ENCODE measurements at regions not wholly inside any gene's neighbourhood (a gene's known extent, or its start where the extent isn't known, plus 50 kb on each side); places are given as distances from the start of the nearest gene placed in this dataset.

DNA sequence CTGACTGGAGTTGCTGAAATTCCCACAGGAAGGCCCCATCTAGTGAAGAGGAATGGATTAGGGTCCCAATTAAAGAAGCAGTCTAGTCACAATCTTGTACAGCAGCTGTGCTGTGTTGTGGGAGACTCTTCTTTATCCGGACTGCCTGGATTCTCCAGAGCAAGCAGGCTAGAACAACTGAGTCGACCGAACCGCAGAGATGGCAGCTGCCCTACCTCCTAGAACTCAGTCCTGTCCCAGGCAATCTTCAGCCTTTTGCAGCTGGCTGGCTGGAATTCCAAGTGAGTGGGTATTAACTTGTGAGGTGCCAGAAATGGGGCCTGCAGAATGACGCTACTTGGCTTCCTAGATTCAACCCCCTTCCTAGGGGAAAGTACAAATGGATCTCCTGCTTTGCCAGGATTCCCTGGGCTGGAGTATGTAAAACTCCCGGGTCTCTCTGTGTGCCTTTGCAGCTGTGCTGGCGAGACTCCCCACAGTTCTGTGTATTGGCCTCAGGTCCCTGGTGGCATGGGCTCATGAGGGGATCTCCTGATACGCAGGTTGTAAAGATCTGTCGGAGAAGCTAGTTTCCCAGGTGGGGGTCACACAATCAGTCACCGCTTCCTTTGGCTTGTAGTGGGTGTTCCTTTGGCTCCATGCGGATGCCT, 1952.6 kb upstream of the LRRTM1 start:
- Histone ChIP-seq H3K9me3 (peaks cover 0 to 5% of the 10 kb centered on the region in 2 donors), H3K27me3 (no peaks in the 10 kb centered on the region), H3K36me3 (no peaks in the 10 kb centered on the region), H3K4me1 (no peaks in the 10 kb centered on the region), H3K27ac (no peak overlapping the region), H3K4me3 (no peak overlapping the region)
- TF ChIP-seq POLR2A (IDR thresholded peaks at IDR 0.05), result no peak
- no peak for TF ChIP-seq POLR2AphosphoS5 (IDR thresholded peaks at IDR 0.05)
- TF ChIP-seq, protein P1, sequence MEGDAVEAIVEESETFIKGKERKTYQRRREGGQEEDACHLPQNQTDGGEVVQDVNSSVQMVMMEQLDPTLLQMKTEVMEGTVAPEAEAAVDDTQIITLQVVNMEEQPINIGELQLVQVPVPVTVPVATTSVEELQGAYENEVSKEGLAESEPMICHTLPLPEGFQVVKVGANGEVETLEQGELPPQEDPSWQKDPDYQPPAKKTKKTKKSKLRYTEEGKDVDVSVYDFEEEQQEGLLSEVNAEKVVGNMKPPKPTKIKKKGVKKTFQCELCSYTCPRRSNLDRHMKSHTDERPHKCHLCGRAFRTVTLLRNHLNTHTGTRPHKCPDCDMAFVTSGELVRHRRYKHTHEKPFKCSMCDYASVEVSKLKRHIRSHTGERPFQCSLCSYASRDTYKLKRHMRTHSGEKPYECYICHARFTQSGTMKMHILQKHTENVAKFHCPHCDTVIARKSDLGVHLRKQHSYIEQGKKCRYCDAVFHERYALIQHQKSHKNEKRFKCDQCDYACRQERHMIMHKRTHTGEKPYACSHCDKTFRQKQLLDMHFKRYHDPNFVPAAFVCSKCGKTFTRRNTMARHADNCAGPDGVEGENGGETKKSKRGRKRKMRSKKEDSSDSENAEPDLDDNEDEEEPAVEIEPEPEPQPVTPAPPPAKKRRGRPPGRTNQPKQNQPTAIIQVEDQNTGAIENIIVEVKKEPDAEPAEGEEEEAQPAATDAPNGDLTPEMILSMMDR (IDR thresholded peaks at IDR 0.05), result no peak
- intact Hi-C loops (cut with DNase I; ENCODE audit: low total_unique reads), result no loop called here
- no peak for DNase-seq (ENCODE audit: low spot score in 2 of 2)

DNA sequence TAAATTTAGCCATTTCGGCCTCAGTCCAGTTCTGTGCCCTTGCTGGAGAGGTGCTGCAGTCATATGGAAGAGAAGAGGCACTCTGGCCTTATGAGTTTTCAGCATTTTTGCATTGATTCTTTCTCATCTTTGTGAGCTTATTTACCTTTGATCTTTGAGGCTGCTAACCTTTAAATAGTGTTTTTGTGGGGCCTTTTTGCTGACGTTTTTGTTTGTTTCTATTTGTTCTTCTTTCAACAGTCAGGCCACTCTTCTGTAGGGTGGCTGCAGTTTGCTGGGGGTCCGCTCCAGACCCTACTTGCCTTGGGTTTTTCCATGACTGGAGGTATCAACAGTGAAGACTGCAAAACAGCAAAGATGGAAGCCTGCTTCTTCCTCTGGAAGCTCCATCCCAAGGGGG, 1951.7 kb upstream of the LRRTM1 start:
- intact Hi-C loops (cut with DNase I; ENCODE audit: low total_unique reads), result no loop called here
- no peak for TF ChIP-seq POLR2A (IDR thresholded peaks at IDR 0.05)
- TF ChIP-seq, protein P1 (IDR thresholded peaks at IDR 0.05), result no peak
- TF ChIP-seq POLR2AphosphoS5 (IDR thresholded peaks at IDR 0.05), result no peak

DNA sequence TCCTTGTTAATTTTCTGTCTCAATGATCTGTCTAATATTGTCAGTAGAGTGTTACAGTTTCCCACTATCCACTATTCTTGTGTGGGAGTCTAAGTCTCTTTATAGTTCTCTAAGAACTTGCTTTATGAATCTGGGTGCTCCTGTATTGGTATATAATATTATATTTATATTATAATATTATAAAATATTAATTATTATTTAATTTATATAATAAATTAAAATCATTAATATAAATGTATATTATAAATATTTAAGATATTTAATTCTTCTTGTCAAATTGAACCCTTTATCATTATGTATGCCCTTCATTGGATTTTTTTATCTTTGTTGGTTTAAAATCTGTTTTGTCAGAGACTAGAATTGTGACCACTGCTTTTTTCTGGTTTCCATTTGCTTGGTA, 1950.2 kb upstream of the LRRTM1 start:
- Histone ChIP-seq H3K4me1 (no peaks in the 10 kb centered on the region), H3K9me3 (peaks cover 0 to 17% of the 10 kb centered on the region in 2 donors), H3K27ac (no peak overlapping the region), H3K36me3 (no peaks in the 10 kb centered on the region), H3K27me3 (no peaks in the 10 kb centered on the region), H3K4me3 (no peak overlapping the region)
- no peak for TF ChIP-seq POLR2AphosphoS5 (IDR thresholded peaks at IDR 0.05)
- TF ChIP-seq, protein P1 (IDR thresholded peaks at IDR 0.05), result no peak
- no peak for TF ChIP-seq POLR2A (IDR thresholded peaks at IDR 0.05)
- no peak for DNase-seq (ENCODE audit: low spot score in 2 of 2)
- intact Hi-C loops (cut with DNase I; ENCODE audit: low total_unique reads), result no loop called here

More for the DNA sequence above, 1951.7 kb upstream of the LRRTM1 start:
- no peak overlapping the region for H3K27ac ChIP-seq
- no peaks in the 10 kb centered on the region for H3K27me3 ChIP-seq
- no peak for DNase-seq (ENCODE audit: low spot score in 2 of 2)
- H3K4me3 ChIP-seq, result no peak overlapping the region
- no peaks in the 10 kb centered on the region for H3K4me1 ChIP-seq
- H3K36me3 ChIP-seq, result no peaks in the 10 kb centered on the region
- peaks cover 0 to 13% of the 10 kb centered on the region in 2 donors for H3K9me3 ChIP-seq

DNA sequence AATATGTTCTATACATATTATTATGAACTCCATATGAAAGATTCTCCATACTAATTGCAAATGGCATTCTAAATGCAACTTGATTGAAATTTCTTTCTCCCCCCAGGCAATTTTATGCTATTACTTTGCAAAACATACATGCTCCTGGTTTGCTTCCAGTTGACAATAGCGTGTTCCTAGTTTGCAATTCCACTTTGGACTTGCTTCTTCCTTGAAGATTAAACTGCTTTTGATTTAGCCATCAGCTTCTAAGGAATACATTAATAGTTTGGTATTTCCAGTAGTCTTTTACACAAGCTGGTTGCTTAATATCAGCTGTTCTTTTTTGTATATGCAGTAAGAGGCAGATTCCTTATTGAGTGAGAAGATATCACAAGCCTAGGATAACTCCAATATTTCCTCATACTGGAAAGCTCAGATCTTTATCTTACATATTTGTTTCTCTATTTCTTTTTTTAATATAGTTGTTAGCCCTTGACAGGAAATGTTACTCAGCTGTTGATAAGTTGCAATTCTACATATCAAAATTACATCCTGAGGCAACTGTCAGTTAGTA, 1941.7 kb upstream of the LRRTM1 start:
- H3K27ac ChIP-seq, result no peak overlapping the region
- no peaks in the 10 kb centered on the region for H3K27me3 ChIP-seq
- TF ChIP-seq POLR2AphosphoS5 (IDR thresholded peaks at IDR 0.05), result no peak
- TF ChIP-seq, protein P1 (IDR thresholded peaks at IDR 0.05), result no peak
- no peak for TF ChIP-seq POLR2A (IDR thresholded peaks at IDR 0.05)
- DNase-seq (ENCODE audit: low spot score in 2 of 2), result no peak
- no peaks in the 10 kb centered on the region for H3K36me3 ChIP-seq
- intact Hi-C loops (cut with DNase I; ENCODE audit: low total_unique reads), result no loop called here
- no peaks in the 10 kb centered on the region for H3K4me1 ChIP-seq
- H3K9me3 ChIP-seq, result peaks cover 0 to 4% of the 10 kb centered on the region in 2 donors
- no peak overlapping the region for H3K4me3 ChIP-seq

DNA sequence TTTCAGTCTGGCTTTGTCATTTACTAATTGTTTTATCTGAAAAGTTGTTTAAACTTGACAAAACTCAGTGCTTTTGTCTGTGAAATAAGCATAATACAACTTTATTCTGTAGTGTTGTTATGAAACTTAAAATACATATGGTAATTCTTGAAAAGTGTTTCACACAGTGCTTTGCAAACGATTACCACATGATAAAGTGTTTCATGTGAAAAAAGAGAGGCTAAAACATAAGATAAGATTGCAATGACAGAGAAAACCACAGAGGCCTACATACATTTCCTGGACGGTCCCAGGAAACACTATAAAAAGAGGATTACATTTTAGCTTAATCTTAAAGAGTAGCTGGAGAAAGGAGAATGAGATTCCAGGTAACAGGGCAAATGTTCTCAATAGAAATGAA, 1934.6 kb upstream of the LRRTM1 start:
- Histone ChIP-seq H3K36me3 (no peaks in the 10 kb centered on the region), H3K9me3 (no peaks in the 10 kb centered on the region), H3K4me1 (no peaks in the 10 kb centered on the region), H3K27me3 (no peaks in the 10 kb centered on the region), H3K4me3 (no peak overlapping the region), H3K27ac (no peak overlapping the region)
- TF ChIP-seq POLR2A (IDR thresholded peaks at IDR 0.05), result no peak
- TF ChIP-seq, protein P1 (IDR thresholded peaks at IDR 0.05), result no peak
- no peak for TF ChIP-seq POLR2AphosphoS5 (IDR thresholded peaks at IDR 0.05)
- intact Hi-C loops (cut with DNase I; ENCODE audit: low total_unique reads), result no loop called here
- no peak for DNase-seq (ENCODE audit: low spot score in 2 of 2)

Data from breast epithelium (tissue), 4 donors.